GM19351 (cell line): ENCODE measurements at regions not wholly inside any gene's neighbourhood (a gene's known extent, or its start where the extent isn't known, plus 50 kb on each side); places are given as distances from the start of the nearest gene placed in this dataset.

Experiments
- ATAC-seq: cut with Tn5 transposase; IDR thresholded peaks from one replicate; pipeline ENCODE4 v1.9.1; 2021; ENCODE audit warnings: mild to moderate bottlenecking, moderate library complexity; ENCODE audit not compliant: unreplicated experiment

DNA sequence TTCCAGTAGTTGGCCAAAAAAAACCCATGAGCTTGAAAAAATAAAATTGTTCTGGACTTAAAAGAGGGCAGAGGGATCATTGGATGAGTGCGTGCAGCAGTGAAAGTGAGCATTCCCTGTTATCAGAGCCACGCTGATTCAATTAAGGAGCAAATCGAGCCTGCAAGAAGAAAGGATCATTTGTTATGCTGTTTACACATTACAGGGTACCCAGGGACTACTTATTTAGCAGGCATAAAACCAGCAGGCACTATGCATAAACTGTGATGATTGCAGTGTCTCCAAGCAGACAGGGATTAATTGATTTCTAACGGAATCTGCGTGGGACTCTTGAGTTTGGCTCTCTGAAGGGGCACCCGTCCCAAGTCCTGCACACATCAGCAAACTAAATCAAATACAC lies 83.5 kb downstream of the SHOX start:
- ATAC-seq: no peak
